Stimulated activated CD4-positive, alpha-beta T cell treated with anti-CD3 and anti-CD28 coated beads, TNF-alpha, amount 100 ng/mL, for 48 hours (primary cell): ENCODE measurements at regions not wholly inside any gene's neighbourhood (a gene's known extent, or its start where the extent isn't known, plus 50 kb on each side); places are given as distances from the start of the nearest gene placed in this dataset.

Experiments
- DNase-seq, 3 donors: peaks; one replicate each; pipeline ENCODE4 v3.0.0-alpha.2; 2020; ENCODE audit warnings: low read depth in 3 of 3

DNA sequence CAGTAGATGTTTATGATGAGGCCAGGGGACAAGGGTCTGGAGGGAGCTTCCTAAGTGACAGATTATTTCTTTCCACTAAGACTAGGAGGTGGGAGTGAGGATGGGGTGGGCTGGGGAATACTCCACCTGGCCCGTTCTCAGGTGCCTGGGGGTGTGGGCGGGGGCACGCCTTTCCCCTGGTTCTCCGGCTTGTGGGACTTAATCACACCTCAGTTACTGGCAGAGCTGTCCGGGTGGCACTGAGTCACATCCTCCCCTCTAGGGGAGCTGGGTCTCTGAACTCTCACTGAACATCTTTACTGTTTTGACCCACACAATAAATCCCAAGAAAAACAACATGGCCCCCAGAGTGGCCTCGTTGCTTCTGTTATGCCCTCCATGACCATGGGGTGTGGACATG is 332.8 kb downstream of the MAF start:
- DNase-seq: peak in 2 of 3 donors; percentile 66 to 70

DNA sequence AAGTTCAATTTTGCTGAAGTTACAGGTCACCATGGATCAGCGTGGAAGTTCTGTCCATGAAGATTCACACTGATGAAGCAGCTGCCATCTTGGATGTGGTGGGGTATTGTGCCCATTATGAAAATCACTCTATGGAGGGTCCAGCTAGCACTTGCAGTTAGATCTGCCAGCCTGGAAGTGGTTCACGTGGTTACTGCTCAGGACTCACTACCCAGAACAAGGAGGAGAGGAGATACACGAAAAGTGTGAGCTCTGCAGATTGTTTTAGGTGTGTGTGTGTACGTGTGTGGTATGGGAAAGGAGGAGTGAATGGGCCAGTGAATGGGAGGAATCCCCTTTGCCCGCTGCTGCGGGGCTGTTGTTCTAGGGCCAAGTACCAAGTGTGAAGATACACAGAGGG is 333.4 kb downstream of the MAF start:
- no peak for DNase-seq

DNA sequence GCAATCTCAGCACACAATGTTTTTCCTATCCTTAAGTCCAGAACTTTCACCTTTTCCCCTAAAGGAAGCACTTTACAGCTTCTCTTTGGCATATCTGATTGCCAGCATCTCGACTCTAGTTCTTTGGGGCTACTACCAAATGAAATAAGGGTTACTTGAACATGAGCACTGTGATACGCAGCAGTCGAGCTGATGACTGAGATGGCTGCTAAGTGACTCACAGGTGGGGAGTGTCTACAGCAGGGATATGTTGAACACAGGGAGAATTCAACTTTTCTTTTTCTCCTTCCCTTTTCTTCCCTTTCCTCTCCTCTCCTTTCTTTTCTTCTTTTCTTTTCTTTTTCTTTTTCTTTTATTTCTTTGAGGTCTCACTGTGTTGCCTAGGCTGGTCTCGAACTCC is 334.8 kb downstream of the MAF start:
- DNase-seq: no peak

DNA sequence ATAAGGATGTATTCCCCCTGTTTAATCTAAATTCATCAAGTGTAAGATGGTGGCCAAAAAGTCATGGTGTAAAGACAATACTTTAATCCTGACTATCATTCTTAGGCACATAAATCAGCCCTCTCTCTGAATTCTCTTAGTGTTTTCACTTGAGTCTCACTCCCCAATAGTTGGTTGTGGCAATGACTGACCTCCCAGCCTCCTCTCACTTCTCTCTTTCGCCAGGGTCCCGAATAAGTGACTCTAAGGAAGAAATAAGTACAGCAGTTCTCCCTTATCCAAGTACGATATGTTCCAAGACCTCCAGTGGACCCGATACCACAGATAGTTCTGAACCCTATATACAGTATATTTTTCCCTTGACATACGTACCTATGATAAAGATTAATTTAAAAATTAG is 335.3 kb downstream of the MAF start:
- no peak for DNase-seq

DNA sequence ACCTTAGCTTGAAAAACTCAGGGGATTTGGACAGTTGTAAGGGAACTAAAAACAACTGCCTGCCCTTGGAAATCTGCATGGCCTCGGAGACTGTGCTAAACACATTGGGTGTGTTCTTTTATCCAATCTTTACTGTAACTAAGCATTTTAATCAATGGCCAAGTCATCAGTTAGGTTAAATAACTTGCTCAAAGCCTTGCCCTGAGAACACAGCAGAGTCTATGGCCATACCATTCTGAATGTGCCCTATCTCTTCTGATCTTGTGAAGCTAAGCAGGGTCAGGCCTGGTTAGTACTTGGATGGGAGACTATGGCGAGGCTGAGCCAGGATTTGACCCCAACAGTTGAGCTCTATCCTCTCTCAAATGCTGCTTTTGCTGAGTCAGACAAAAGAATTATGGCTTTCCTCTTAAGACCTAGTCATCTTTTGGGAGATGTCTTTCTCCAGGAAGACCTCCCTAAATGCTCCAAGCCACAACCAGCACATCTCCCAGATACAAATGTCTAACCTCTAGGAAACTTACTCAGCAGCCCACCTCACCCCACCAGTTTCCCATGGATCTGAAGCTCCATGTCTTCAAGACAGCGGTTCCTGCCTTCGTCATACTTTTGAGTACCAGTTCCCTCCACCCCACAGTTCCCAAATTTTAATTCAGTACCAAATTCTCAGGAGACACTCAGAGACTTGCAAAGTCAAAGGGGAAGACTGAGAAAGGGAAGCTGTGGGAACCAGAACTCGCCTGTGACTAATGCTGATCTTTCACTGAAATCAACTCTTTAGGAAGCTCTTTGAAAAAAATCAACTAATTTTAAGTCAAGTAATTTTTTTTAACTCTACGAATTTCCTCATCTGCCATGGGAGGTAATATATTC is 336.1 kb downstream of the MAF start:
- DNase-seq: no peak

DNA sequence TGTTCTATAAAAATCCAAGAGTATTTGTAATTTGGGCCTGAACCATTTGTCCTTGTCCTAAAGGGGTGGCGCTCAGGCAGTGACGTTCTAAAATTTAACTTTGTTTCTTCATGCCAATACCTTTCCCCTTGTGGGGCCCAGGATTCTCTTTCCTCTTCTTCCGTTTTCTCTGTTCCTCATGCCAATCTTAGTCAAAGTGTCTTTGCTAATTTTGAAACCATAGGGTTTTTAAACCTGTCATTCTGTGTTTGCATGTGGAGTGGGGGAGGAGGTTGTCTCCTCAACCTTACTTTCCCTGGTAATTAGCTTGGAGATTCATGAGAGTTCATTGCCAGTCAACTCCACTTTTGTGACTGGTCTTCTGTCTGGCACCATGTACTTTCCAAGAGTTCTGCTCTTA is 337.1 kb downstream of the MAF start:
- no peak for DNase-seq
